Trophoblast cell (in vitro differentiated cells and primary cell): ENCODE measurements at regions not wholly inside any gene's neighbourhood (a gene's known extent, or its start where the extent isn't known, plus 50 kb on each side); places are given as distances from the start of the nearest gene placed in this dataset.

Experiments
- DNase-seq, 2 donors: peaks; one replicate each; pipeline ENCODE4 v3.0.0-alpha.2; 2016
- H2AFZ ChIP-seq: 2 replicates; pipeline ENCODE4 v1.6.1; 2013; ENCODE audit warnings: low read length, moderate library complexity, mild to moderate bottlenecking; ENCODE audit not compliant: insufficient read depth, poor library complexity
- H2AK5ac ChIP-seq: 2 replicates; pipeline ENCODE4 v1.6.1; 2013; ENCODE audit warnings: mild to moderate bottlenecking, low read length
- H2BK120ac ChIP-seq: 2 replicates; pipeline ENCODE4 v1.6.1; 2013; ENCODE audit warnings: low read length, mild to moderate bottlenecking, moderate library complexity; ENCODE audit not compliant: insufficient read depth, poor library complexity
- H2BK12ac ChIP-seq: 2 replicates; pipeline ENCODE4 v1.6.1; 2013; ENCODE audit warnings: mild to moderate bottlenecking, low read length, moderate library complexity
- H2BK5ac ChIP-seq: 2 replicates; pipeline ENCODE4 v1.6.1; 2013; ENCODE audit warnings: low read length, low read depth, moderate library complexity, mild to moderate bottlenecking; ENCODE audit not compliant: poor library complexity
- H3K14ac ChIP-seq: 2 replicates; pipeline ENCODE4 v1.6.1; 2013; ENCODE audit warnings: mild to moderate bottlenecking, low read length
- H3K18ac ChIP-seq: 2 replicates; pipeline ENCODE4 v1.6.1; 2013; ENCODE audit warnings: mild to moderate bottlenecking, low read length
- H3K23ac ChIP-seq: 2 replicates; pipeline ENCODE4 v1.6.1; 2013; ENCODE audit warnings: low read length
- H3K27ac ChIP-seq: 2 replicates; pipeline ENCODE4 v1.5.1; 2013; ENCODE audit warnings: low read depth, mild to moderate bottlenecking, inconsistent platforms, low read length, moderate library complexity
- H3K27me3 ChIP-seq: 2 replicates; pipeline ENCODE4 v1.6.1; 2013; ENCODE audit warnings: inconsistent platforms, mild to moderate bottlenecking, low read length, moderate library complexity; ENCODE audit not compliant: insufficient read depth
- H3K36me3 ChIP-seq, 2 experiments: 1 replicate in 1 of 2; 2 replicates in 1 of 2; pipeline ENCODE4 v1.6.1; 2013; ENCODE audit warnings: low read length in 2 of 2, mild to moderate bottlenecking in 2 of 2, moderate library complexity in 1 of 2; ENCODE audit not compliant: insufficient read depth in 2 of 2, control insufficient read depth in 1 of 2
- H3K4ac ChIP-seq: 2 replicates; pipeline ENCODE4 v1.6.1; 2013; ENCODE audit warnings: low read depth, mild to moderate bottlenecking, low read length, moderate library complexity
- H3K4me1 ChIP-seq, 2 experiments: 1 replicate in 1 of 2; 2 replicates in 1 of 2; pipeline ENCODE4 v1.6.1; 2013; ENCODE audit warnings: low read length in 2 of 2, mild to moderate bottlenecking in 2 of 2, moderate library complexity in 1 of 2; ENCODE audit not compliant: insufficient read depth in 2 of 2, control insufficient read depth in 1 of 2
- H3K4me2 ChIP-seq: 2 replicates; pipeline ENCODE4 v1.6.1; 2013; ENCODE audit warnings: inconsistent platforms, mild to moderate bottlenecking, low read length, moderate library complexity
- H3K4me3 ChIP-seq: 2 replicates; pipeline ENCODE4 v1.5.1; 2013; ENCODE audit warnings: mild to moderate bottlenecking, low read depth, low read length, inconsistent platforms
- H3K79me1 ChIP-seq: one replicate; pipeline ENCODE4 v1.6.1; 2013; ENCODE audit warnings: low read length
- H3K79me2 ChIP-seq: 2 replicates; pipeline ENCODE4 v1.6.1; 2013; ENCODE audit warnings: low read length, mild to moderate bottlenecking; ENCODE audit not compliant: control insufficient read depth, insufficient read depth, poor library complexity
- H3K9ac ChIP-seq: 2 replicates; pipeline ENCODE4 v1.6.1; 2013; ENCODE audit warnings: mild to moderate bottlenecking, low read length
- H3K9me3 ChIP-seq: 2 replicates; pipeline ENCODE4 v1.6.1; 2013; ENCODE audit warnings: low read depth, mild to moderate bottlenecking, control low read depth, inconsistent platforms, low read length; ENCODE audit not compliant: insufficient read depth
- H4K12ac ChIP-seq: 2 replicates; pipeline ENCODE4 v1.6.1; 2013; ENCODE audit warnings: low read depth, mild to moderate bottlenecking, low read length, moderate library complexity
- H4K8ac ChIP-seq: 2 replicates; pipeline ENCODE4 v1.6.1; 2013; ENCODE audit warnings: low read depth, mild to moderate bottlenecking, low read length, moderate library complexity
- H4K91ac ChIP-seq: one replicate; pipeline ENCODE4 v1.6.1; 2013; ENCODE audit warnings: low read depth, mild to moderate bottlenecking, low read length, moderate library complexity
- WGBS: extraction: QIAGEN DNeasy Blood & Tissue Kit; methylation state at CpG from one replicate; pipeline ENCODE4 v1.1.7; 2013; ENCODE audit warnings: missing lambda C conversion rate; ENCODE audit not compliant: insufficient read length, insufficient coverage; ENCODE audit errors: extremely low coverage; 5-methylcytosine and 5-hydroxymethylcytosine counted together

DNA sequence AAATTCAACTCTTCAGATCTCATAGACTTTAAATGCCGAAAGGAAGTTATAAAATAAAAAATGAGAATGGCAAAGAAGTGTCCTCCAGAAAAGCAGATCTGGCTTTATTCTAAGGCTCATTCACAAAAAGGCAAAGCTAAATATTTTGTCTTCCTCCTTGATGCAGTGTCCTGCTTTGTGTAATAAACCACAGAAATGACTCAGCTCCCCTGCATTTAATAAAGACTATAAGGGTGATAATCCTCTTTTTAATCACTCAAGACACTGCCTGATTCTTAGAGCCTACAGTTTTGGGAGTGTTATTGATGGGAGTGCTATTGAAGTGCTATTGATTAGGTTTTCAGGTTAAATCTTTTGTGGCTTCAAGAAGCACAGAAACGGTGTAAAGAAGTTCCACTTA is 482.0 kb downstream of the PCDH20 start:
- no peak overlapping the region for H4K12ac ChIP-seq
- no peak for DNase-seq
- H3K9me3 ChIP-seq = no peaks in the 10 kb centered on the region
- WGBS = no CpG with 5 or more reads among the region's 2 CpGs
- no peak overlapping the region for H2BK120ac ChIP-seq
- H3K23ac ChIP-seq = no peak overlapping the region
- no peaks in the 10 kb centered on the region for H3K79me1 ChIP-seq
- no peak overlapping the region for H4K8ac ChIP-seq
- H3K36me3 ChIP-seq = no peaks in the 10 kb centered on the region
- no peak overlapping the region for H3K14ac ChIP-seq
- H2BK12ac ChIP-seq = no peak overlapping the region
- no peak overlapping the region for H3K18ac ChIP-seq
- no peaks in the 10 kb centered on the region for H3K4me1 ChIP-seq
- no peak overlapping the region for H3K4ac ChIP-seq
- no peaks in the 10 kb centered on the region for H3K79me2 ChIP-seq
- H2AFZ ChIP-seq = no peak overlapping the region
- no peak overlapping the region for H3K9ac ChIP-seq
- H2BK5ac ChIP-seq = no peak overlapping the region
- H3K27me3 ChIP-seq = no peaks in the 10 kb centered on the region
- no peak overlapping the region for H3K27ac ChIP-seq
- H3K4me2 ChIP-seq = no peak overlapping the region
- H3K4me3 ChIP-seq = no peak overlapping the region
- H4K91ac ChIP-seq = no peak overlapping the region
- H2AK5ac ChIP-seq = no peak overlapping the region

GRCh38 chr13:60931858-60932546 is 483.6 kb downstream of the PCDH20 start:
- Histone ChIP-seq H3K4me1 (no peaks in the 10 kb centered on the region), H3K79me2 (no peaks in the 10 kb centered on the region), H3K36me3 (no peaks in the 10 kb centered on the region), H2BK12ac (no peak overlapping the region), H2BK5ac (no peak overlapping the region), H4K91ac (no peak overlapping the region), H3K79me1 (no peaks in the 10 kb centered on the region), H3K27ac (no peak overlapping the region), H3K9me3 (no peaks in the 10 kb centered on the region), H2AK5ac (no peak overlapping the region), H3K9ac (no peak overlapping the region), H2BK120ac (no peak overlapping the region), H3K4ac (no peak overlapping the region), H2AFZ (no peak overlapping the region), H3K23ac (no peak overlapping the region), H3K4me3 (no peak overlapping the region), H4K8ac (no peak overlapping the region), H4K12ac (no peak overlapping the region), H3K4me2 (no peak overlapping the region), H3K14ac (no peak overlapping the region), H3K18ac (no peak overlapping the region), H3K27me3 (no peaks in the 10 kb centered on the region)
- no CpG with 5 or more reads among the region's 4 CpGs for WGBS
- no peak for DNase-seq

DNA sequence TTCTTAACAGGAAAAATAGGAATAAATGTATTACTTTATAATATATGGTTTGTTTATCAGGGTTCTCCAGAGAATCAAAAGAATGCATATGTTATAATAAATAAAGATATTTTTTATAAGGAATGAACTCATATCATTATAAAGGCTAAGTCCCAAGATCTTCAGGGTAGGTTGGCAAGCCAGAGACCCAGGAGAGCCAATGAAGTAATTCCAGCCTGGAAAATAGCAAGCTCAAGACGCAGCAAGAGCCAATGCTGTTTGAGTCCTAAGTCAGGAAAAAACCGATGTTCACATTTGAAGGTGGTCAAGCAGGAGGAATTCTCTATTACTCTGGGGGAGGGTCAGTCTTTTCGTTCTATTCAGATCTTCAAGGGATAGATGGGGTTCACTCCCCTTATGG is 490.0 kb downstream of the PCDH20 start:
- H4K91ac ChIP-seq = no peak overlapping the region
- H3K27me3 ChIP-seq = no peaks in the 10 kb centered on the region
- H3K9me3 ChIP-seq = no peaks in the 10 kb centered on the region
- no peak overlapping the region for H3K9ac ChIP-seq
- H3K79me2 ChIP-seq = no peaks in the 10 kb centered on the region
- H3K4me1 ChIP-seq = no peaks in the 10 kb centered on the region
- no peak overlapping the region for H3K18ac ChIP-seq
- H2AK5ac ChIP-seq = no peak overlapping the region
- WGBS = no CpG with 5 or more reads among the region's 3 CpGs
- H3K27ac ChIP-seq = no peak overlapping the region
- no peak overlapping the region for H2BK120ac ChIP-seq
- H3K14ac ChIP-seq = no peak overlapping the region
- no peaks in the 10 kb centered on the region for H3K36me3 ChIP-seq
- no peak overlapping the region for H4K8ac ChIP-seq
- H3K23ac ChIP-seq = no peak overlapping the region
- DNase-seq = no peak
- H3K79me1 ChIP-seq = no peaks in the 10 kb centered on the region
- no peak overlapping the region for H2BK5ac ChIP-seq
- no peak overlapping the region for H3K4ac ChIP-seq
- no peak overlapping the region for H2BK12ac ChIP-seq
- no peak overlapping the region for H3K4me2 ChIP-seq
- H4K12ac ChIP-seq = no peak overlapping the region
- H2AFZ ChIP-seq = no peak overlapping the region
- no peak overlapping the region for H3K4me3 ChIP-seq

DNA sequence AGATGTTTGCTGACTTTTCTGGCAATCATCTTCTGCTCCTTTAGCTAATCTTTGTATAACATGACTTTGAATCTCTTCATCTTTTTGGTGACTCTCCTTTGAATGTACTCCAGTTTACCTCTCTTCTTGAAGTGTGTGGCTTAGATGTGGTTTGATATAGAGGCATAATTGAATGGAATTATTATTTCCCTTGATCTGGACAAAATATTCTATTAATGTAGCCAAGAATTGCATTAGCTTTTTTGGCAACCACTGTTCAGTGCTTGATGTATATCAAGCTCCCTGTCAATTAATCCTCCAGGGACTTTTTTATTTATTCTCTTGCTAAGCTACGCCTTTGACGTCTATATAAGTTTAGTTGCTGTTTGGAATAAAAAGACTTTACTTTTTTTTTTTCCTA is 490.8 kb downstream of the PCDH20 start:
- Histone ChIP-seq H3K79me1 (no peaks in the 10 kb centered on the region), H3K18ac (no peak overlapping the region), H3K27me3 (no peaks in the 10 kb centered on the region), H3K79me2 (no peaks in the 10 kb centered on the region), H3K4me1 (no peaks in the 10 kb centered on the region), H3K9ac (no peak overlapping the region), H2AFZ (no peak overlapping the region), H4K8ac (no peak overlapping the region), H2BK12ac (no peak overlapping the region), H2BK120ac (no peak overlapping the region), H3K14ac (no peak overlapping the region), H3K36me3 (no peaks in the 10 kb centered on the region), H3K4me3 (no peak overlapping the region), H4K91ac (no peak overlapping the region), H4K12ac (no peak overlapping the region), H3K27ac (no peak overlapping the region), H2BK5ac (no peak overlapping the region), H3K9me3 (no peaks in the 10 kb centered on the region), H3K4me2 (no peak overlapping the region), H3K4ac (no peak overlapping the region), H3K23ac (no peak overlapping the region), H2AK5ac (no peak overlapping the region)
- WGBS = no CpG with 5 or more reads among the region's 2 CpGs
- DNase-seq = no peak
